SKM-1 treated with dmso at 0.1 percent for 144 hours (cell line): ENCODE measurements at regions not wholly inside any gene's neighbourhood (a gene's known extent, or its start where the extent isn't known, plus 50 kb on each side); places are given as distances from the start of the nearest gene placed in this dataset.

Experiments used
- DNase-seq: peaks from one replicate; lab custom pipeline; 2025; ENCODE audit not compliant: unreplicated experiment; lab: John Stamatoyannopoulos, UW

DNA sequence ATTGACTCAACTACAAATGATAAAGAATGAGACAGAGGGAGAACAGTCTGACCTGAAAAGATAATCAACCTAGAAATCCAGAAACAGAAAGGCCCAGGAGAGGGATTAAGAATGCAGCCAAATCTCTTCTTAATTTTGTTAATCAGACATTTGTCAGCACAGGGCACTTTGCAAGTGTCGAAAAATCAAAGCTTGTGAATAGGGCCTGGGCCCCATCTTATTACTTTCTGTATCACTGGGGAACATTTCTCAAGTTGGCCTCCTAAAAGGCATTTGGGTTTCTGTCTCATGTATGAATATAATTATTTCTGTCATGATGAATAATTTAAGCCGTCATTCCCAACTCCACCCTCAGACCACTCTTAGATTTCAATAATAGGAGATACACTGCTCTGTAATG, 308.4 kb upstream of the PRKCQ start:
- no peak for DNase-seq

- DNase-seq: no peak
These were observed 305.2 kb upstream of the PRKCQ start for GRCh38 chr10:6885284-6885683.

GRCh38 chr10:6881987-6882386, 301.9 kb upstream of the PRKCQ start:
- no peak for DNase-seq

DNA sequence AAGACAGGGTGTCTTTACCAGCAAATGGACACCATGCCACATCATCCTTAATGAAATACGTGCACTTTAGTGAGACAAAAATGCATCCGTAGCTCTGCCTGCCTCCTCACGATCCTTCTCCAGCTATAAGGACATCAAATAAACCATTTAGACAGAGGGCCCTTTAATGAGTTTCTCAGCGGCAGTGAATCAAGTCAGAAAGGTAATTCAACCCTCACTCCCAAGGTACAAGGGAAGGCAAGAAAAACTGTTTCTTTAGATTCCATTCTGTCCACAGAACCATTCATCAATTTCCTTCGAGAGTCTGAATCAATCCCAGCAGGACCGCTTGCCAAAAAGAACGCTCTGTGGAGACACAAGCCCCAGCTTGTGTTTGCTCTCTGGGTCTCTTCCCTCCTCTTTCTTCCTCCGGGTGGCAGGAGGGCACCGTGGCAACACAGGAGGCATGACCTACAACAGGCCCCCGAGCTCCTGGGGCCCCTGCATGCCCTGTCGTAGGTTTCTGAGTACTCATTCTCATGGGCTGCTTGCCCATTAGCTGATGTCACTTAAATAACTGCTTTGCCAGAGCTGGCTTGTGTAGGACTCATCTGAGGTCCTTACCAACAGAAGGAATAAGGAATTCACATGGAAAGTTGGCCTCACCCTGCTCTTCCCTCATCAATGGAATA, 297.8 kb upstream of the PRKCQ start:
- no peak for DNase-seq

DNA sequence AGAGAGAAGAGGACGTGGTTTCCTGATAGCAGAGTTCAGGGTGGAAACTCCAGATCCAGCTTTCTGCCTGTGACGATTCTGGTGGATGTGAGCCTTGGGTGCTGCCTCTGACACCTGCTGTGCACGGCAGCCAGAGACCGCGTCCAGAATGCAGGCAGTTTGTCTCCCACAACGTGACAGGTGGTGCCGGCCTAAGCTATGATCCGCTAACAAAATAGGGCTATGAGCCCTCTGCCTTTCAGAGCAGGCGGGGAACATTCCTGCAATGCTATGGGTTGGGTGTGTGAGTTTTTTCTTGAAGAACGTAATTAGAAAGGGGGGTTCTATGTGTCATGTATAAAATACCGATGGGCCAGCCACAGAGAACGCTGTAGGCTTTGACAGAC, 297.3 kb upstream of the PRKCQ start:
- no peak for DNase-seq

GRCh38 chr10:6875269-6875865, 295.3 kb upstream of the PRKCQ start:
- DNase-seq: no peak

DNA sequence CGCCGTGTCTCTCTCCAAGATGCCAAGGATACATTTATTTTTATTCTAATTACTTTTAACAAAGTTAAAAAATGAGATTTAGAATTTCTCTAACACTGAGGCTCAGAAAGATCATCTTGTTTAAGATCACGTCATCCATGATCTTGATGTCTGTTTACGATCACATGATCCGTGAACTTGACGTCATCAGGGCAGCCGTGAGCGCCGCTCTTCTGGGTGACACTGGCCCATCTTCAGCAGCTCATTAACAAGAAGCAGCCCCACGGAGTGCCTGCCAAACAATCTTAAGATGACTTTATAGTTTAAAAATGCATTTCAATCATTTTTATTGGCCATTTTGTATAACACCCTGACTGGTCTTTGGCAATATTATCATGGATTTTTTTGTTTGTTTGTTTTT, 291.1 kb upstream of the PRKCQ start:
- no peak for DNase-seq

DNA sequence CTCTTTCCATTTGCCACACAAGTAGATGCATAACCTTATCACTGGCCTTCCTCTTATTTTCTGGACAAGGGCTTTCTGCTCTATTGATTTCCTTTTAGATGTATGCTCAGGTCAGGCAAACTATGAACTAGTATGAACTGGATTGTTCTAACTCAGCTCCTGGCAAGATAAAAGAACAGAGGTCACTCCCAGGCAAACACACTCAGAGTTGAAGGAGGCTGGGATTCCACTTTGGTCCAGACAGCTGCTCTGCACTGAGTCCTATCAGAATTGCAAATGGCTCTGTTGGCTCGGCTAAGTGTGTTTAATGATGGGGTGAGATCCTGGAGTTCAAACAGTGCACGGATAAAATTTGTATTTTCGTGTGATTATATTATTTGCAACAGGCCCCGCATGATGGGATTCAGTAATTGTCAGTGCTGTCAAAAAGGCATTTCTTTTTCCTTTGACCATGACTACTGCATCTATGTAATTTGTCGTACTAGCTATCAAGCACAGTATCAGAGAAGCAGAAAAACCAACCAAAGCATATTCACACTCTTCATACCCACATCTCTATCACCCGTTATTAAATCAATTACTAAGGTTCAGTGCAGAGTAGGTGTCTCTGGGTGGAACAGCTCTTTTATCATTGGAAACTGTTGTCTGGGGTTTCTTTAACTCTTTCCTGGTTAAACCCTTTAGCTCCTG, 288.1 kb upstream of the PRKCQ start:
- no peak for DNase-seq

DNA sequence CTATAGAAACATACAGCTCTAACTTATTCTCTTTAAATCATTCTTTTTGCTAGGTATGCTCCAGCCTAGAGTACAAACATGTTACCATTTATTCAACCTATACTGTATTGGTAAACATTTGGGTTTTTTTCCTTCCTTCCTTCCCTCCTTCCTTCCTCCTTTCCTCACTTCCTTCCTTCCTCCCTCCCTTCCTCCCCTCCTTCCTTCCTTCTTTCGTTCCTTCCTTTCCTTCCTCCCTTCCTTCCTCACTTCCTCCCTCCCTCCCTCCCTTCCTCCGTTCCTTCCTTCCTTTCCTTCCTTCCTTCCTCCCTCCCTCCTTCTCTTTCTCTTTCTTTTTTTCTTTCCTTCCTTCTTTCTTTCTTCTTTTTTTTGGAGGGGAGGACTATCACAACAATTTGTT, 286.7 kb upstream of the PRKCQ start:
- no peak for DNase-seq

DNA sequence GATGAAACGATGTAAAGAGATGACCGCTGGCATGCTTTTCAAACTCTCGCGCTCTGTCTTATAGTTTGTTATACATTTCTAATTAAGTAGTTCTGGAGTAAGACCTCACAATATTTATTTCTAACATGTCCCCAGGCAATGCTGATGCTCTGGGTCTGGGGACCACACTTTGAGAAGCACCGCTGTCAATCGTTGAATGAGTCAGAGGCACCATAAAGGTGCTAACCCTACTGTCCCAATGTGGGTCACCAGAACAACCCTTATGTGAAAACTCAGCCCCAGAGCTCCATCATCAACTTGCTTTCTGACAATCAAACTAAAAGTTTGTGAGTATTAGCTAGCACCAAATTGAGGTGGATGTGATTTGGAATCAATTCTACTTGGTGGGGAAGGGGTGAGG, 284.1 kb upstream of the PRKCQ start:
- DNase-seq: no peak

DNA sequence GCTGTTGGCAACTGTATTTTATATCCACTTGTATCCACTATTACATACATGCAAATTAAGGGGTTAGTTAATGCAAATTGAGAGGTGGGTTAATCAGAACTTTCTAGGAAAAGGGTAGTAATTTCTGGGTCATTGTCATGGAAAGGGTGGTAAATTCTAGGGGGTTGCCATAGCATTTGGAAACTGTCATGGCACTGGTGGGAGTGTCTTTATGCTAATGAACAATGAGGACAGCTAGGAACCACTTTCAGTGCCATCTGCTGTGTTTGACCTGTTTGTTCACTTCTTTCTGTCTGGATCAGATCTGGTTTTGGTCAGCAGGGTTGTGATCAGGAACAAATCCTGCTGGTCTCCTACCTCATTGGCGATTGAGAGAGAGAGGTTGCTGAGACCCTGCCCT, 283.3 kb upstream of the PRKCQ start:
- DNase-seq: no peak

GRCh38 chr10:6850452-6850851, 270.4 kb upstream of the PRKCQ start:
- DNase-seq: no peak

GRCh38 chr10:6847561-6847960, 267.5 kb upstream of the PRKCQ start:
- no peak for DNase-seq

GRCh38 chr10:6843894-6844650, 264.0 kb upstream of the PRKCQ start:
- peak; percentile 7 for DNase-seq

GRCh38 chr10:6843481-6843881, 263.4 kb upstream of the PRKCQ start:
- no peak for DNase-seq

- DNase-seq: no peak
These were observed 262.6 kb upstream of the PRKCQ start for GRCh38 chr10:6842722-6843121.

DNA sequence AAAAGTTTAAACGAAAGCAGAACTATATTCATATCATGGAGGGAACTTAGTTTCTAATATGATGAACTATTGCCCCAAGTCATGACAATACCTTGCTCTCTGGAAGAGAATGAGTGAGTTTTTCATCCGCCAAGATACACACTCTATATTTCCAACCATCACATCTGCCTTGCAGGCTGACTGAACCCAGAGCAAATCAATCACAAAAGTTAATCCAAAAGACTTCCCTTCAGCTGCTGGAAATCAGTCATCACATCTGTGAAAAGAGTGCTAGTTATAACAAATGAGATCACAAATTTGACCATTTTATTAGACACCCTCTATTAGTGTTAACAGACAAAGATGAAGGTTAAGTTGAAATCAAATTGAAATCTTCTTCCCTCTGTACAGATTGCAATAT, 261.7 kb upstream of the PRKCQ start:
- DNase-seq: no peak

GRCh38 chr10:6840766-6841165, 260.7 kb upstream of the PRKCQ start:
- DNase-seq: no peak

GRCh38 chr10:6840201-6840691, 260.2 kb upstream of the PRKCQ start:
- DNase-seq: no peak

GRCh38 chr10:6838118-6838517, 258.0 kb upstream of the PRKCQ start:
- DNase-seq: no peak

GRCh38 chr10:6833458-6834011, 253.5 kb upstream of the PRKCQ start:
- DNase-seq: no peak
